H1 (cell line): ENCODE measurements at regions not wholly inside any gene's neighbourhood (a gene's known extent, or its start where the extent isn't known, plus 50 kb on each side); places are given as distances from the start of the nearest gene placed in this dataset.

Experiments
- CTCF ChIA-PET: fragments of 300-600 bp; sonication (Branson Sonifier 250); formaldehyde crosslinking; loops from one replicate; lab custom pipeline; 2021; ENCODE audit not compliant: partially characterized antibody; lab: Charles Lee
- POLR2A ChIA-PET: fragments of 300-600 bp; sonication (Branson Sonifier 250); formaldehyde crosslinking; loops from one replicate; lab custom pipeline; 2021; ENCODE audit warnings: inconsistent platforms; ENCODE audit not compliant: partially characterized antibody; lab: Charles Lee
- DNase-seq, 2 experiments: peaks; one replicate each; pipeline versions ENCODE4 v3.0.0 to v3.0.0-alpha.2; 2010 to 2022; ENCODE audit warnings: low spot score in 2 of 2, low read depth in 1 of 2, mixed read lengths in 1 of 2
- FAIRE-seq: peaks from 2 replicates; lab custom pipeline; 2011; peaks lifted over from hg19 to GRCh38; lab: Jason Lieb, UNC
- H2AFZ ChIP-seq: 2 replicates; pipeline ENCODE4 v1.8.1; 2012; ENCODE audit warnings: low read length, inconsistent platforms
- H2AK5ac ChIP-seq: 2 replicates; pipeline ENCODE4 v1.6.1; 2013; ENCODE audit warnings: low read depth, low read length
- H2BK120ac ChIP-seq: replicated peaks from 2 replicates; pipeline ENCODE3; 2013; ENCODE audit warnings: low read depth, low read length, inconsistent platforms
- H2BK12ac ChIP-seq: 2 replicates; pipeline ENCODE4 v1.6.1; 2013; ENCODE audit warnings: low read depth, low read length
- H2BK15ac ChIP-seq: 2 replicates; pipeline ENCODE4 v1.6.1; 2013; ENCODE audit warnings: low read length
- H2BK20ac ChIP-seq: 2 replicates; pipeline ENCODE4 v1.6.1; 2013; ENCODE audit warnings: low read length
- H2BK5ac ChIP-seq: 2 replicates; pipeline ENCODE4 v1.6.1; 2013; ENCODE audit warnings: low read depth, low read length
- H3K14ac ChIP-seq: 2 replicates; pipeline ENCODE4 v1.6.1; 2013; ENCODE audit warnings: inconsistent platforms; ENCODE audit not compliant: insufficient read length
- H3K18ac ChIP-seq: 2 replicates; pipeline ENCODE4 v1.6.1; 2013; ENCODE audit warnings: low read length; ENCODE audit errors: extremely low read depth
- H3K23ac ChIP-seq: 2 replicates; pipeline ENCODE4 v1.6.1; 2013; ENCODE audit warnings: inconsistent platforms; ENCODE audit not compliant: insufficient read length
- H3K23me2 ChIP-seq: 2 replicates; pipeline ENCODE4 v1.6.1; 2013; ENCODE audit warnings: low read depth, low read length
- H3K27ac ChIP-seq: 2 replicates; pipeline ENCODE4 v1.6.1; 2011; ENCODE audit warnings: low read depth, low read length, inconsistent platforms
- H3K27me3 ChIP-seq, 4 experiments: replicated peaks in 1 of 4; 1 replicate in 1 of 4; 2 replicates in 3 of 4; pipeline versions ENCODE4 v1.6.1 to v1.8.1; 2011 to 2013; ENCODE audit warnings: low read length in 3 of 4, mild to moderate bottlenecking in 3 of 4, inconsistent platforms in 2 of 4, mixed read lengths in 2 of 4, moderate library complexity in 1 of 4; ENCODE audit not compliant: control insufficient read depth in 3 of 4, insufficient read depth in 3 of 4; ENCODE audit errors: extremely low read depth in 1 of 4
- H3K36me3 ChIP-seq, 4 experiments: 2 replicates each; pipeline versions ENCODE4 v1.6.1 to v1.8.1; 2011 to 2013; ENCODE audit warnings: mild to moderate bottlenecking in 4 of 4, low read length in 3 of 4, moderate library complexity in 2 of 4, control low read depth in 1 of 4, inconsistent platforms in 1 of 4; ENCODE audit not compliant: insufficient read depth in 4 of 4, control insufficient read depth in 2 of 4
- H3K4ac ChIP-seq: replicated peaks from 2 replicates; pipeline ENCODE3; 2013; ENCODE audit warnings: low read length, low read depth, mixed read lengths, inconsistent platforms; ENCODE audit not compliant: insufficient read length
- H3K4me1 ChIP-seq, 4 experiments: replicated peaks in 1 of 4; 1 replicate in 1 of 4; 2 replicates in 3 of 4; pipeline versions ENCODE4 v1.6.1 to v1.8.1; 2011 to 2013; ENCODE audit warnings: low read length in 3 of 4, inconsistent platforms in 2 of 4, mixed read lengths in 1 of 4; ENCODE audit not compliant: insufficient read depth in 4 of 4, control insufficient read depth in 3 of 4
- H3K4me2 ChIP-seq, 2 experiments: 2 replicates each; pipeline versions ENCODE4 v1.6.1 to v1.8.1; 2011 to 2013; ENCODE audit warnings: low read depth in 2 of 2, low read length in 2 of 2, control low read depth in 1 of 2, inconsistent platforms in 1 of 2, mild to moderate bottlenecking in 1 of 2; ENCODE audit not compliant: insufficient read depth in 1 of 2
- H3K4me3 ChIP-seq, 4 experiments: fragments of 200-600, 300-600 bp in 1 of 4; sonication (generic), shearing (Covaris generic), sonication (Bioruptor Twin) in 1 of 4; 2 replicates each; pipeline versions ENCODE4 v1.5.1 to v1.8.1; 2011 to 2016; ENCODE audit warnings: low read length in 4 of 4, low read depth in 3 of 4, control low read depth in 2 of 4, inconsistent platforms in 2 of 4, mild to moderate bottlenecking in 2 of 4, mixed read lengths in 1 of 4, moderate library complexity in 1 of 4; ENCODE audit not compliant: insufficient read depth in 2 of 4; ENCODE audit errors: extremely low read depth in 1 of 4
- H3K56ac ChIP-seq: replicated peaks from 2 replicates; pipeline ENCODE3; 2013; ENCODE audit warnings: low read depth, mild to moderate bottlenecking, mixed read lengths, low read length, inconsistent platforms; ENCODE audit not compliant: insufficient read length
- H3K79me1 ChIP-seq: 2 replicates; pipeline ENCODE4 v1.6.1; 2013; ENCODE audit warnings: low read depth, low read length, control low read depth
- H3K79me2 ChIP-seq, 2 experiments: 2 replicates each; pipeline versions ENCODE4 v1.6.1 to v1.8.1; 2012 to 2013; ENCODE audit warnings: low read length in 2 of 2, mild to moderate bottlenecking in 2 of 2, inconsistent platforms in 1 of 2; ENCODE audit not compliant: insufficient read depth in 2 of 2, control insufficient read depth in 1 of 2
- H3K9ac ChIP-seq, 4 experiments: replicated peaks in 1 of 4; 1 replicate in 1 of 4; 2 replicates in 3 of 4; pipeline versions ENCODE4 v1.6.1 to v1.8.1; 2011 to 2013; ENCODE audit warnings: low read depth in 3 of 4, low read length in 3 of 4, control low read depth in 2 of 4, mild to moderate bottlenecking in 2 of 4, moderate library complexity in 2 of 4, inconsistent platforms in 1 of 4; ENCODE audit errors: extremely low read depth in 1 of 4
- H3K9me3 ChIP-seq, 2 experiments: 2 replicates each; pipeline versions ENCODE4 v1.6.1 to v1.8.1; 2012 to 2013; ENCODE audit warnings: mild to moderate bottlenecking in 2 of 2, moderate library complexity in 2 of 2, control low read depth in 1 of 2, inconsistent platforms in 1 of 2, low read depth in 1 of 2, low read length in 1 of 2, mixed read lengths in 1 of 2; ENCODE audit not compliant: insufficient read depth in 2 of 2
- H4K20me1 ChIP-seq, 2 experiments: replicated peaks in 1 of 2; 2 replicates each; pipeline versions ENCODE3 to v1.8.1; 2011 to 2013; ENCODE audit warnings: inconsistent platforms in 2 of 2, low read length in 2 of 2, mild to moderate bottlenecking in 1 of 2; ENCODE audit not compliant: insufficient read depth in 2 of 2, control insufficient read depth in 1 of 2
- H4K5ac ChIP-seq: 2 replicates; pipeline ENCODE4 v1.6.1; 2013; ENCODE audit warnings: low read length, low read depth, mixed read lengths, inconsistent platforms; ENCODE audit not compliant: insufficient read length
- H4K8ac ChIP-seq: 2 replicates; pipeline ENCODE4 v1.8.0; 2013; ENCODE audit warnings: mild to moderate bottlenecking, moderate library complexity, low read length, inconsistent platforms; ENCODE audit not compliant: insufficient read depth; ENCODE audit errors: extremely low read depth
- H4K91ac ChIP-seq: replicated peaks from 2 replicates; pipeline ENCODE3; 2013; ENCODE audit warnings: low read length, mixed read lengths, inconsistent platforms; ENCODE audit not compliant: insufficient read length
- NRF1 ChIP-seq: IDR thresholded peaks from 2 replicates; pipeline ENCODE4 v1.6.1; 2011; ENCODE audit warnings: mild to moderate bottlenecking, low read depth, low read length, improper control_type of control experiment
- POLR2A ChIP-seq, 2 experiments: IDR thresholded peaks; 1 replicate in 1 of 2; 2 replicates in 1 of 2; pipeline ENCODE4 v1.6.1; 2011; ENCODE audit warnings: low read depth in 2 of 2, low read length in 2 of 2, mild to moderate bottlenecking in 2 of 2; ENCODE audit errors: control extremely low read depth in 1 of 2
- SP2 ChIP-seq: IDR thresholded peaks from 2 replicates; pipeline ENCODE4 v1.6.1; 2012; ENCODE audit warnings: mild to moderate bottlenecking, low read length, inconsistent platforms
- WGBS, 2 experiments: shearing (Covaris generic) in 1 of 2; methylation state at CpG; one replicate each; pipeline versions ENCODE4 v1.1.6 to v1.1.7; 2013 to 2015; ENCODE audit warnings: low lambda C conversion rate in 2 of 2, mixed read lengths in 2 of 2, inconsistent platforms in 1 of 2, low coverage in 1 of 2, missing lambda C conversion rate in 1 of 2; ENCODE audit not compliant: insufficient replicate concordance in 2 of 2, insufficient coverage in 1 of 2, insufficient read length in 1 of 2; ENCODE audit errors: extremely low coverage in 1 of 2, missing lambda C conversion rate in 1 of 2; 5-methylcytosine and 5-hydroxymethylcytosine counted together

DNA sequence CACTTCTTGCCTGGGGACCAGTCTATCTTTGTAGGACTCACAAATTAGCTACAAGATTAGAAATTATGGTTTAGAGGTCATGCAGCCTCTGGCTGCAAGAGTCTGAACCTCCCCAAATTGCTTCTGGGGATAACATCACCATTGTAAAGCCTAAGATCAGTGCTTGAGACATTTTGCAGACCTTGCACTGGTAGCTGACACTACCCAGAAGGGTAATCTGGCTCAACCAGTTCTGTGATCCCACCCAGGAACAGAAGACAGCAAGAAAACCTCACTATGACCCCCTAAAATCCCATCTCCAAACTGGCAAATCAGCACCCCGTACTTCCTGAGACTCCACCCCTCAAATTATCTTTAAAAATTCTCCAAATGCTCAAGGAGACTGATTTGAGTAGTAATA is 58.2 kb upstream of the CDK13 start:
- no peak for DNase-seq
- CTCF ChIA-PET = interaction anchor here (1.0 to 1.1 kb wide), 2 partner anchors 35 to 160 kb away, joined by 3 read pairs; no protein-coding TSS in a partner anchor
- H3K23ac ChIP-seq = no peak overlapping the region
- no peak overlapping the region for H2BK5ac ChIP-seq
- no peaks in the 10 kb centered on the region for H3K27me3 ChIP-seq
- H3K79me1 ChIP-seq = no peaks in the 10 kb centered on the region
- H3K79me2 ChIP-seq = no peaks in the 10 kb centered on the region
- no peak overlapping the region for H2AK5ac ChIP-seq
- H3K4me1 ChIP-seq = peaks cover 0 to 2% (median 0%) of the 10 kb centered on the region in 4 experiments; a peak in 2 of 7 replicates
- no peak overlapping the region for H2AFZ ChIP-seq
- H4K20me1 ChIP-seq = no peaks in the 10 kb centered on the region
- no peak overlapping the region for H4K91ac ChIP-seq
- no peak overlapping the region for H3K14ac ChIP-seq
- H3K18ac ChIP-seq = no peak overlapping the region
- H2BK15ac ChIP-seq = no peak overlapping the region
- H3K36me3 ChIP-seq = no peaks in the 10 kb centered on the region
- H3K4ac ChIP-seq = no peak overlapping the region
- no peaks in the 10 kb centered on the region for H3K9me3 ChIP-seq
- no peak overlapping the region for H3K4me3 ChIP-seq
- no peak overlapping the region for H4K8ac ChIP-seq
- FAIRE-seq = no peak
- WGBS, 2 experiments = 95% methylated on average over 1 of the region's 1 CpG; no CpG with 5 or more reads in 1 of the 2 experiments
- H3K4me2 ChIP-seq = no peak overlapping the region
- no peak overlapping the region for H4K5ac ChIP-seq
- H3K27ac ChIP-seq = no peak overlapping the region
- H2BK12ac ChIP-seq = no peak overlapping the region
- H2BK120ac ChIP-seq = no peak overlapping the region
- H2BK20ac ChIP-seq = no peak overlapping the region
- H3K23me2 ChIP-seq = no peaks in the 10 kb centered on the region
- POLR2A ChIA-PET = interaction anchor here (1.4 kb wide), 1 partner anchor 65 kb away, joined by 3 read pairs; no protein-coding TSS in a partner anchor
- no peak overlapping the region for H3K9ac ChIP-seq
- no peak overlapping the region for H3K56ac ChIP-seq
- no peak for TF ChIP-seq POLR2A (IDR thresholded peaks at IDR 0.05; ENCODE audit: control extremely low read depth in 1 of 2, low read depth in 2 of 2, low read length in 2 of 2)
- TF ChIP-seq NRF1 = no peak
- TF ChIP-seq SP2 = no peak
